ENCODE measurements at regions not wholly inside any gene's neighbourhood (a gene's known extent, or its start where the extent isn't known, plus 50 kb on each side); places are given as distances from the start of the nearest gene placed in this dataset.

DNA sequence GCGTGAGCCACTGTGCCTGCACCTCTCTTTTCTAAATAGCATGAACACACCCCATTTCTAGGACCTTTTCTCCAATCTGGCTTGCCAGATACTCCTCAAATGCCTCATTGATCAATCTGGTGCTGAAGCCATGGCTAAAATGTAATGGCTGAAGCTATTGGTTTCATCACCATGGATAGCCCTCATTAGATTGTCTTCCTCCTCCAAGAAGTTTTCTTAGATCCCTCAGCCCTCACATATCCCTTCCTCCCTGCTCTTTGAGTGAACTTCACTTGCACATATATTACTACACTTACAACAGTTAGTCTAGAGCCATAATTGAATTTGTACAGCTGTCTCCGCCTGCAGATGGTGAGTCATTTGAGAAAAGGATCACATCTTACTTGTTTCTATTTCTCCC lies 77.9 kb upstream of the TOX3 start:
- TF ChIP-seq TARDBP (IDR thresholded peaks at IDR 0.05), result no peak
- TF ChIP-seq LEF1 (IDR thresholded peaks at IDR 0.05; ENCODE audit: borderline replicate concordance), result no peak
- no peak for TF ChIP-seq L3MBTL2 (conservative IDR thresholded peaks at IDR 0.05)
- no peak for TF ChIP-seq FOXA1 (IDR thresholded peaks at IDR 0.05)

Data from HEK293T (cell line).